Effector memory CD8-positive, alpha-beta T cell (primary cell): ENCODE measurements at regions not wholly inside any gene's neighbourhood (a gene's known extent, or its start where the extent isn't known, plus 50 kb on each side); places are given as distances from the start of the nearest gene placed in this dataset.

ENCODE experiments used
- ATAC-seq: fragments of 150-1000 bp; cut with Tn5 transposase; replicated peaks from 2 replicates; pipeline ENCODE4 v1.10.0; 2021; ENCODE audit warnings: mild to moderate bottlenecking, moderate library complexity
- DNase-seq, 3 experiments: peaks; one replicate each; pipeline ENCODE4 v3.0.0; 2021
- H3K27ac Mint-ChIP-seq, 2 donors: one replicate each; pipeline ENCODE4 v1.8.0; 2022; ENCODE audit warnings: mild to moderate bottlenecking in 2 of 2, mixed read lengths in 2 of 2, moderate library complexity in 2 of 2
- H3K27me3 Mint-ChIP-seq, 2 donors: one replicate each; pipeline ENCODE4 v1.8.0; 2022; ENCODE audit warnings: mixed read lengths in 2 of 2
- H3K36me3 Mint-ChIP-seq: one replicate; pipeline ENCODE4 v1.8.0; 2022; ENCODE audit warnings: mild to moderate bottlenecking, moderate library complexity, mixed read lengths; ENCODE audit not compliant: insufficient read depth
- H3K4me1 Mint-ChIP-seq, 2 donors: one replicate each; pipeline ENCODE4 v1.8.0; 2022; ENCODE audit warnings: low read depth in 2 of 2, mixed read lengths in 2 of 2
- H3K4me3 Mint-ChIP-seq, 2 donors: one replicate each; pipeline ENCODE4 v1.8.0; 2022; ENCODE audit warnings: mild to moderate bottlenecking in 2 of 2, mixed read lengths in 2 of 2, moderate library complexity in 2 of 2
- H3K9me3 Mint-ChIP-seq, 2 donors: one replicate each; pipeline ENCODE4 v1.8.0; 2022; ENCODE audit warnings: mixed read lengths in 2 of 2

DNA sequence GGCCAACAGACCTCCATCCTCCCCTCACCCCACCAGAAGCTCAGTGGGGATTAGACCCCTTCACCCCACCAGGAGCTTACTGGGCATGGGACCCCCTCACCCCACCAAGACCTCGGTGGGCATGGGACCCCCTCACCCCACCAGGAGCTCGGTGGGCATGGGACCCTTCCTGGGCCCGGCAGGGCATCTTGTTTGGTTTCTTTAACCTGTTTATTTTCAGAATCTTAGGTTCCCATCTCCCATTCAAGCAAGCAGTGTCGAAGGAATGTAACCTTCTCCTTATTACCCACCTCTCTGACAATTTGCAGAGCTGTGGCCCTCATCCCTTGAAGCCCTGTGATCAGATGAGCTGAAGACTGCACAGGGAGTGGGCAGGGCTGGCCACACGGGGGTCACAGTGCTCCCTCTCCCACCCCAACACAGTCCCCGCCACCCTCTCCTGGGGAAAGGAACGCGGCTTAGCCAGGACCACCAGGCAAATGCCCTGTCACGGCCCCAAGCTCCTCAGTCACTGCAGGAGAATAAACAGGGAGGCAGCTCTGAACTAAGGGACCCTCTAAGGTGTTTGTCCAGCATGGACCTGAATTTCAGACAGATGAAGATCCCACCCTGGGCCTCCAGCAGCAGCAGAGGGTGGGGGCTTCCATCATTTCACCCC lies 330.0 kb downstream of the NPHP4 start:
- DNase-seq = no peak
- Mint-ChIP-seq H3K36me3 (peaks cover 2% of the 10 kb centered on the region), H3K4me3 (no peak overlapping the region), H3K27ac (no peak overlapping the region), H3K27me3 (peaks cover 0 to 40% of the 10 kb centered on the region in 2 donors), H3K4me1 (peaks cover 17 to 35% of the 10 kb centered on the region in 2 donors), H3K9me3 (no peaks in the 10 kb centered on the region)
- ATAC-seq = no peak

DNA sequence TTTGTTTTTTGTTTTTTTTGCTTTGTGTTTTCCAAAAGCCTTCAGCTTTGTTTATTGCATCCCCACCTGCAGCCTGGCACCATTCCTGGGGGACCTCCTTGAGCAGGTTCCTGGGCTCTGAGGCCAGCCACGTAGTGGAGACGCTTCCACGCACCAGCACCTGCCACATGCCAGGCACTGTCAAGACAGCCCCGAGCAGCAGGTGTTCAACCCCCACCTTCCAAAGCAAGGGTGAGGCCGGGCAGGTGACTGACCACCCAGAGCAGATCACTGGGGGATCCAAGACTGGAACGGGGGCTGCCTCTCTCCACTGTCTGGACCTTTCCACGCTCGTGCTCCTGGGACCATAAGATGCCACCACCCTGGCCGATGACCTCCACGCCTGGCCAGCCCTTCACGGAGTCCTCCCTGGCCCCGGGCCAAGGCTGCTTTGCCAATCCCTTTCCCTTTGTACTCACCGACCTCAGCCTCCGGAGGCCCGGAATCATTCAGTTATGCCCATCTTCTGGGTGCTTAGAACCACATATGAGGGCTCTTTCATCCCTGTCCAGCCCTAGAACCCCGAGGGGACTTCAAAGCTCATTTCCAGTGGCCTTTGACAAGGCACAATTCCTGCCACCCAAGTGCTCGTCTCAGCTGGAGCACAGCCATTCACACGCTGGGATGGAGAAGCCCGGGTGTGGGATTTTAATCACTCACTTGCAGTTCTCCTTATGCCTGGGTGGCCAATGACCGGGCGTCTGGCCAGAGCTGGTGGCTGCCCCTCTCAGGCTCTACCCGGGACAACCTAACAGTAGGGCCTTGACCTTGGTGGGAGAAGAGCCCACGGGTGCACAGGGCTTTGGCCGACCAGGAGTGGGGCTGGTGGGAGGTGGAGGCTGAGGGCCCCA lies 330.8 kb downstream of the NPHP4 start:
- Mint-ChIP-seq H3K27ac (no peak overlapping the region), H3K4me3 (no peak overlapping the region), H3K4me1 (peaks cover 16 to 27% of the 10 kb centered on the region in 2 donors), H3K9me3 (no peaks in the 10 kb centered on the region), H3K27me3 (peaks cover 0 to 40% of the 10 kb centered on the region in 2 donors), H3K36me3 (no peaks in the 10 kb centered on the region)
- DNase-seq (no peak), ATAC-seq (no peak)

DNA sequence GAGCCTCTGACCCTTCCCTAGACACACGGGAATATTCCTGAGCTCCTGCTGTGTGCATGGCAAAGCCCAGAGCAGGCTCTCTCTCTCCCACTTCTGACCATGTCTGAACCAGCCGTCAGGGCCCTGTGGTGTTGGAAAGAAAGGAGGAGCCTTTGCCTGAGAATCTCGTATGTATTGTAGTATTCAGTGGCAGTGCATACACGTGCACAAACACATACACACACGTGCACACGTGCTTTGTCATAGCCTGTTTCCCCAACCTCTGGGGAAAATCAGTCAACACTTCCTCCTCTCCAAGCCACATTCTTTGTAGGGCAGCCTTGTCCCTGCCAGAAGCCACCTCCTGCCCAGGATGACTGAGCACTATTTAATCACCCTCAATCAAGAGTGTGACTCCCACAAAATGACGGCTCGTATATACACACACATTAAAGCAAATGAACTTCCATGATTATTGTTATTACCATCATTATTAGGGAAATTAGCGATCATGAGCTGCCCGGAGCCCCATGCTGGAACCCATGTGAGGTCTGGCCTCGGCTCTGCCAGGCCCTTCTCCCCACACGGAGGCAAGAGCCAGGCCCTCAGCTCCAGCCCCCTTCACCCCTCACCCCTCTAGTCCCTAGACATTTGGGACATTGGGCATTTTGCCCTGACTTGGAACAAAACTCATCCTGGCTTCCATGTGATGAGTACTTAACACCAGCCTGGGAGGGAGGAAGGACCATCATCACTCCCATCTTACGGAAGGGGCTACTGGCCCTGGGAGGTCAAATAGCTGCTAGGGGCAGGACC lies 331.9 kb downstream of the NPHP4 start:
- Mint-ChIP-seq H3K9me3 (no peaks in the 10 kb centered on the region), H3K27me3 (peaks cover 0 to 40% of the 10 kb centered on the region in 2 donors), H3K36me3 (no peaks in the 10 kb centered on the region), H3K27ac (peak overlapping the region in 1 of 2 donors; percentile 6), H3K4me3 (no peak overlapping the region), H3K4me1 (peaks cover 16 to 20% of the 10 kb centered on the region in 2 donors)
- no peak for DNase-seq
- ATAC-seq = no peak

DNA sequence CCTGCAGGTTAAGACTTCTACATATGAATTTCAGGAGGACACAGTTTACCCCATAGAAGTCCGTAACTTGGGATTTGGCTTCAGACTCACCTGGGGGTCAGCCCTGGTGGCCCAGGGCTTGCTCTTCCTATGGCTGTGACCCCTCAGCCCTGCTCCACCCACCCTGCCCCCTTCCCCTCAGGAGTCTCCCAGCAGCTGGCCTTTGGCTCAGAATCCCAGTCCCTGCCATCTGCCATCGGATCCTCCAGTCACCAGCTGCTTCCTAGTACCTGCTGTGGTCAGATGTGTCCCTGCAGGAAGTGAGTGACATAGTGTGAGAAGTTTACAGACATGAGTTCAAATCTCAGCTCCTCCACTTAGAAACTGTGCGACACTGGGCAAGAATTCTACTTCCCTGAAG lies 332.6 kb downstream of the NPHP4 start:
- H3K9me3 Mint-ChIP-seq = no peaks in the 10 kb centered on the region
- no peak for DNase-seq
- H3K27me3 Mint-ChIP-seq = peaks cover 0 to 39% of the 10 kb centered on the region in 2 donors
- H3K27ac Mint-ChIP-seq = peak overlapping the region in 1 of 2 donors; percentile 6
- H3K4me1 Mint-ChIP-seq = peaks cover 15 to 18% of the 10 kb centered on the region in 2 donors
- no peaks in the 10 kb centered on the region for H3K36me3 Mint-ChIP-seq
- H3K4me3 Mint-ChIP-seq = no peak overlapping the region
- ATAC-seq = no peak

DNA sequence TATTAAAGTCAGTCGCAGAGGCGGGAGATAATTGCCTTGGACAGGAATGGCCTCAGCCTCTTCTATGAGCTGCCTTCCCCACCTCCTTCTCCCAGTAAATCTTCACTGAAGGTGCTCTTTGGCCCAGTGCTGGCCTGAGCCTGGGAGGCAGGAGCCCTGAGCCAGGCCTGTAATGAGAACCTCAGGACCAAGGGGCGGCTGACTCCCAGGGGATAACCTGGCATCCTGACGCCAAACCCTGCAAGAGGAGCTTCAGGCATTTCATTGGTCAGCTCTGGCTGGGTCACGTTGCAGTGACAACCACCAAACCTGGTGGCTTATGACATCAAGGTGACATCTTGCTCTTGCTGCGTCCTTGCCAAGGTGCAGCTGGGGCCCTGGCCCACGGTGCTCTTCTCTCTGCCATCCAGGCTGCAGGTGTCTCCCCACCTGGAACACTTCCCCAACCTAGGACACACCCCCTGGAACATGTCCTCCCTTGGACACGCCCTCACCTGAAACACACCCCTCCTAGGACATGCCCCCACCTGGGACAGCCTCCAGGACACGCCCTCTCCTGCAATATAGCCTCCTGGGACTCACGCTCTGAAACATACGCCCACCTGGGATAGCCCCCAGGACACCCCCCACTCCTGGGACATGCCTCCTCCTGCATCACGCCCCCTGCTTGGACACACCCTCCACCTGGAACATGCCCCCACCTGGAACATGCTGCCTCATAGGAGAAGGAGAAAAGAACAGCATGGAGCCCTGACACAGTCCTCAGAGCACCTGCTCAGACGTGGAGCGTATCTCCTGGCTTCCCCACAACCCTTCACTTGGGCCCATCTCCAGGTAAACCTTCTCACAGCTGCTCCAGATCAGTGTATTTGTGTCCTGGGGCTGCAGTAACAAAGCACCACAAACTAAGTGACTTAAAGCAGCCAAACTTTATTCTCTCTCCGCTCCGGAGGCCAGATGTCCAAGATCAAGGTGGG lies 333.6 kb downstream of the NPHP4 start:
- Mint-ChIP-seq H3K27me3 (peaks cover 0 to 30% of the 10 kb centered on the region in 2 donors), H3K4me3 (no peak overlapping the region), H3K4me1 (peaks cover 10 to 12% of the 10 kb centered on the region in 2 donors), H3K36me3 (no peaks in the 10 kb centered on the region), H3K9me3 (peaks cover 0 to 2% of the 10 kb centered on the region in 2 donors), H3K27ac (peak overlapping the region; percentile 41 to 56)
- DNase-seq = no peak
- ATAC-seq = no peak

DNA sequence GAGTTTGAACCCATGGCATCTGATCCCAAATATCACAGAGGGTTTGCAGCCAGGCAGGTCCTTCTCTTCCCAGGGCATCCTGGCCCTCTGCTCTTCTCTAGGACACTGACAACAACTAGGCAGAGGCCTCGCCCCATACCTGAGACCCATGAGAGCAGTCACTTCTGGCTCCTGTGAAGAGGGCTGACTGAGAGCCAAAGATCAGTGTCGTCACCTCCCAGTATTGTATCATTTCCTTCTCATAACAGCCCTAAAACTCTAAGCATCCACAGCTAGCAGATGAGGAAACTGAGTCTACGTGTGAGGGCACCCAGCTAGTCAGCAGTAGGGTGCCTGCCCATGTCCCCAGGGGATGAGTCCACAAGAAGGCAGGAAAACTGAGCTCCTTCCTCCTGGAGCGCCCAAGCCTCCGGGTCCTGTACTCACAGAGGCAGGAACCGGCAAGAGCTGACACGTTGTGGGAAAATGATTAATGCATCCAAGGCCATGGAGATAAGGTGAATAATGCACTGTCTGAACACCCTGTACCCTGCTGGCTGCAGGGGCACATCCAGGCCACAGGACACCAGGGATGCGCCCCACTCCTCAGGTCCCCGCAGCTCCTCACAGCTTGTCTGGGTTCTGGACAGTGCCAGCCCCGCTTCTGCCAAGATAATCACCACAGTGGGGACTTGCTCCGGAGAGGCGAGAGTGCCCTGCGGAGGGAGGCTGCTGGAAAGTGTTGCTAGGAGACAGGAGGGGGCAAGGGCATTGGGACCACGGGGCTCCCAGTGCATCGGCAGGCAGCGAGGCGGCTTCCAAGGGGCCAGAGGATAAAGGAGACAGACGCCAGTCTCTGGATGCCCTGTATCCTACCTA lies 340.0 kb downstream of the NPHP4 start:
- DNase-seq (no peak), ATAC-seq (no peak)
- H3K27me3 Mint-ChIP-seq = peaks cover 37 to 50% of the 10 kb centered on the region in 2 donors
- no peaks in the 10 kb centered on the region for H3K36me3 Mint-ChIP-seq
- peaks cover 0 to 4% of the 10 kb centered on the region in 2 donors for H3K9me3 Mint-ChIP-seq
- peak overlapping the region in 1 of 2 donors; percentile 72 for H3K27ac Mint-ChIP-seq
- H3K4me1 Mint-ChIP-seq = peaks cover 5 to 10% of the 10 kb centered on the region in 2 donors
- H3K4me3 Mint-ChIP-seq = peak overlapping the region; percentile 20 to 21

DNA sequence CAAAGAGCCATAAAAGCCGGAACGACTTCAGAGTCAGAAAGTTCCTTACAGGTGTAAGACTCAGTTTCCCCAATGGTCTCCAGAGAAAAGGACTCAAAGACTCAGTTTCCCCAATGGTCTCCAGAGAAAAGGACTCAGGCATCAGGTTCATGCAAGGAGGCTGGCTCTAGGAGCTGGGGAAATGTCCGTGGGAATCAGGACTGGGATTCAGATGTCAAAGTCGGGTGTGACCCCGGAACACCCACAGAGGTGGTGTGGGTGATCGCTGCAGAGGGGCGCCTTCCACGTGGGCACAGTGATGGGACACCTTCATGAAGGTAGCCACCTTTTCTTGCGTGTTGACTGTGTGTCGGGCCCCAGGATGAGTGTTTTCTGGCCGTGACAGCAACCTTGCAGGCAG lies 340.8 kb downstream of the NPHP4 start:
- peaks cover 0 to 4% of the 10 kb centered on the region in 2 donors for H3K9me3 Mint-ChIP-seq
- no peak overlapping the region for H3K27ac Mint-ChIP-seq
- ATAC-seq (no peak), DNase-seq (no peak)
- peaks cover 40 to 58% of the 10 kb centered on the region in 2 donors for H3K27me3 Mint-ChIP-seq
- no peaks in the 10 kb centered on the region for H3K36me3 Mint-ChIP-seq
- H3K4me3 Mint-ChIP-seq = no peak overlapping the region
- peaks cover 6 to 10% of the 10 kb centered on the region in 2 donors for H3K4me1 Mint-ChIP-seq

DNA sequence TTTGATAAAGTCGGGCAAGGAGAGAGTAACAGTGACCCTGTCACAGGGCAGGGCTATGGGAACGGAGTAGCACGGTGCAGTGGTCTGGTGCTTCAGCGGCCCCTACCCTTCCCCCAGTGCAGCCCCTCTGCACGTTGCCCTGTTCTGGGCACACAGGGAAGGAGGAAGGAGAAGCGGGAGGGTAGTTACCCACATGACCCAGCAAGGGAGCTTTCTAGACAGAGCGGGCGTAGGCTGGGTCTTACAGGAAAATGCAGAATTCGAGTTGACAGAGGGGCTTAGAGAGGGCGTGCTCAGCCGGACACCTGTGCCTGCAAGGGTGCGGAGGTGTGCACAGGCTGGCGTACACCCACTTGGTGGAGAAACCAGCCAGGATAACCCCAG lies 341.2 kb downstream of the NPHP4 start:
- peaks cover 43 to 61% of the 10 kb centered on the region in 2 donors for H3K27me3 Mint-ChIP-seq
- H3K36me3 Mint-ChIP-seq = no peaks in the 10 kb centered on the region
- DNase-seq (no peak), ATAC-seq (no peak)
- peaks cover 0 to 4% of the 10 kb centered on the region in 2 donors for H3K9me3 Mint-ChIP-seq
- peaks cover 7 to 10% of the 10 kb centered on the region in 2 donors for H3K4me1 Mint-ChIP-seq
- no peak overlapping the region for H3K4me3 Mint-ChIP-seq
- H3K27ac Mint-ChIP-seq = no peak overlapping the region

DNA sequence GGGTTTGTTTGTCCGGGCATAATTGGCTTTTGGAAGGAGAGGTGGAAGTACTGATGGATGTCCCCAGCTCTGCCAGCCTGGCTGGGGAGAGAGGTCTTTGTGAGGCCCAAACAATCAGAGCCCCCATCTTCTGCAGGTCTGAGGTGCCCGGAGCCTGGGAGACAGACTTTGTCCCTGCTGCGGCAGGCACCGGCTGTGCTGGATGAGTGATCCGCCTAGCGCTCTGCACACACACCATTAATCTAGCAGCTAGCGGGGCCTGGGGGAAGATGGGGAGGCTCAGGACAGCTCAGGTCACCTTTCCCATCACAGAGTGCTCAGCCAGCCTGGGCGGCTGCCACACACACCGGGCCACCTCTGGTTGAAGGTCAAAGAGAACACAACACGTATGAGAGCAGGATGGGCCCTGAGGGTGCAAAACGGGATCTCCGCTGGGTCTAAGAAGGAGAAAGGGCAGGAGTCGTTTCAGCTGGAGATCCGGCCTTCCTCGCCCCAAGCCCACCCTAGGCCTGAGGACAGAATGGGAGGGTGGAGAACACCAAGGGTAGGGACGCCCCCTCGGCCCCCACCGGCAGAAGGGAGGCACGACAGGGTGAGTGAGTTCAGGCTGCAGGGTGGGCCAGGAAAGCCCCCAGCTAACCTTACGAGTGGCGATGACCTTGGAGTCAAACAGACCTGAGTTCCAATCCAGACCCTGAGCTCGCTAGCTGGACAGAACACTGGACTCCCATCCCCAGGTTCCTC lies 341.8 kb downstream of the NPHP4 start:
- peaks cover 0 to 6% of the 10 kb centered on the region in 2 donors for H3K9me3 Mint-ChIP-seq
- peaks cover 43 to 61% of the 10 kb centered on the region in 2 donors for H3K27me3 Mint-ChIP-seq
- H3K27ac Mint-ChIP-seq = no peak overlapping the region
- no peak for DNase-seq
- H3K4me3 Mint-ChIP-seq = no peak overlapping the region
- H3K36me3 Mint-ChIP-seq = no peaks in the 10 kb centered on the region
- H3K4me1 Mint-ChIP-seq = peaks cover 7 to 10% of the 10 kb centered on the region in 2 donors
- no peak for ATAC-seq

DNA sequence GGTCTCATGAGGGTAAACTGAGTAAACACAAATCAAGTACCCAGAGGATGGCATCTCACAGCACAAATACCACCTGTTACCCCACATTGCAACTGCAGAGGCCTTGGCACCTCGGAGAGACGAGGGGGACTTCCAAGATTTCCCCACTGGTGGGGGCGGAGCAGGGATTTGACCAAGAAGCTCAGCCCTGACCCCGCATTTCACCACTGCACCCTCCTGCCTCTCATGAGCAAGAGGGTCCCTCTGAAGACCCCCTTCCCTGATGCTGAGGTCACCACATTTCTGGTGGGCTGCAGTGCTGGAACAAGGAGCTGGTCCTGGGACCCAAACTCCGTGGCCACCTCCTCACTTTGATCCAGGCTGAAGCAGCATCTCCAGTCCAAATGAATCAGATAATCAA lies 342.4 kb downstream of the NPHP4 start:
- Mint-ChIP-seq H3K27me3 (peaks cover 43 to 61% of the 10 kb centered on the region in 2 donors), H3K9me3 (peaks cover 0 to 6% of the 10 kb centered on the region in 2 donors), H3K36me3 (no peaks in the 10 kb centered on the region), H3K4me1 (peaks cover 7 to 10% of the 10 kb centered on the region in 2 donors), H3K4me3 (no peak overlapping the region), H3K27ac (no peak overlapping the region)
- ATAC-seq = no peak
- no peak for DNase-seq

DNA sequence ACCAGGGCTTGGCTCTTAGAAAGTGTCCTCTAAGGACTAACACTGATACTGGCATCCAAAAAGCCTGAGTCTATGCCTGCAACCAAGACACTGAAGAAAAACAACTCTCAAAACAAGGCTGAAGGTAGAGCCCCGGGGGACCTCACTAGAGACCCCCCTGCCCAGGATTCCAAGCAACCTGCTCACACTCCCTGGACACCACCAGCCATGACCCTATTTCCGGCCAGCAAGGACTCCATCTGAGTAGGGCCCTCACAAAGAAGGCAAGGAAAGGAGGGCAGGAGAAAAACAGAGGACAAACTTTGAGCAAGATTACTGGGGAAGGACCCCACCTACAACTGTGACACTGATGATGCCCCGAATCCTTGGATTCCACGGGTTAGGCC lies 343.1 kb downstream of the NPHP4 start:
- Mint-ChIP-seq H3K4me3 (no peak overlapping the region), H3K4me1 (peaks cover 7 to 10% of the 10 kb centered on the region in 2 donors)
- no peak for ATAC-seq

More for the DNA sequence above, 343.1 kb downstream of the NPHP4 start:
- DNase-seq = no peak
- Mint-ChIP-seq H3K27me3 (peaks cover 43 to 64% of the 10 kb centered on the region in 2 donors), H3K9me3 (peaks cover 0 to 6% of the 10 kb centered on the region in 2 donors), H3K36me3 (no peaks in the 10 kb centered on the region), H3K27ac (no peak overlapping the region)
